Lung (tissue), 11 donors: ENCODE measurements at regions not wholly inside any gene's neighbourhood (a gene's known extent, or its start where the extent isn't known, plus 50 kb on each side); places are given as distances from the start of the nearest gene placed in this dataset.
A peak's percentile ranks its signal among the peaks of the same experiment; 100 is the strongest.

Source experiments
- ATAC-seq: fragments of 200-7000 bp; cut with Tn5 transposase; one replicate; pipeline ENCODE4 v1.9.1; 2020; ENCODE audit warnings: moderate number of reproducible peaks; ENCODE audit not compliant: insufficient read depth, low FRiP score
- DNase-seq, 3 donors: peaks; one replicate each; pipeline ENCODE4 v3.0.0-alpha.2; 2013 to 2017
- H3K27ac ChIP-seq, 2 donors: one replicate each; pipeline ENCODE4 v1.5.1; 2013; ENCODE audit warnings: mild to moderate bottlenecking in 2 of 2, moderate library complexity in 2 of 2, control low read depth in 1 of 2, inconsistent platforms in 1 of 2, low read depth in 1 of 2, low read length in 1 of 2
- H3K27me3 ChIP-seq, 3 donors: one replicate each; pipeline ENCODE4 v1.5.1; 2013; ENCODE audit warnings: low read length in 2 of 3; ENCODE audit not compliant: control insufficient read depth in 3 of 3, insufficient read depth in 3 of 3
- H3K36me3 ChIP-seq, 4 donors: one replicate each; pipeline ENCODE4 v1.5.1; 2013; ENCODE audit warnings: low read length in 4 of 4, mild to moderate bottlenecking in 1 of 4, moderate library complexity in 1 of 4; ENCODE audit not compliant: control insufficient read depth in 4 of 4, insufficient read depth in 4 of 4
- H3K4me1 ChIP-seq, 5 donors: one replicate each; pipeline ENCODE4 v1.5.1; 2013; ENCODE audit warnings: low read length in 5 of 5, mild to moderate bottlenecking in 2 of 5, moderate library complexity in 1 of 5; ENCODE audit not compliant: control insufficient read depth in 5 of 5, insufficient read depth in 5 of 5
- H3K4me3 ChIP-seq: one replicate; pipeline ENCODE4 v1.5.1; 2013; ENCODE audit warnings: mild to moderate bottlenecking, control low read depth, moderate library complexity
- H3K9ac ChIP-seq, 2 donors: one replicate each; pipeline ENCODE4 v1.5.1; 2013; ENCODE audit warnings: low read length in 2 of 2, control low read depth in 1 of 2; ENCODE audit not compliant: insufficient read depth in 1 of 2
- H3K9me3 ChIP-seq, 4 donors: one replicate each; pipeline ENCODE4 v1.5.1; 2013; ENCODE audit warnings: low read length in 3 of 4, mild to moderate bottlenecking in 1 of 4, moderate library complexity in 1 of 4; ENCODE audit not compliant: control insufficient read depth in 4 of 4, insufficient read depth in 3 of 4
- WGBS, 2 donors: extraction: QIAGEN DNeasy Blood & Tissue Kit; methylation state at CpG; one replicate each; pipeline ENCODE4 v1.1.7; 2013; 5-methylcytosine and 5-hydroxymethylcytosine counted together
- TF ChIP-seq, protein P1 (sequence below): IDR thresholded peaks from 2 replicates; pipeline ENCODE4 v1.5.1; 2012; ENCODE audit warnings: mild to moderate bottlenecking; ENCODE audit errors: control extremely low read depth, extremely low read depth
- donor health status: control.
- donor health status: control.
- donor health status: Bipolar disorder and iron deficiency.
- donor health status: healthy.
- donor health status: DM: yes; HTN: yes; CAD: no.

DNA sequence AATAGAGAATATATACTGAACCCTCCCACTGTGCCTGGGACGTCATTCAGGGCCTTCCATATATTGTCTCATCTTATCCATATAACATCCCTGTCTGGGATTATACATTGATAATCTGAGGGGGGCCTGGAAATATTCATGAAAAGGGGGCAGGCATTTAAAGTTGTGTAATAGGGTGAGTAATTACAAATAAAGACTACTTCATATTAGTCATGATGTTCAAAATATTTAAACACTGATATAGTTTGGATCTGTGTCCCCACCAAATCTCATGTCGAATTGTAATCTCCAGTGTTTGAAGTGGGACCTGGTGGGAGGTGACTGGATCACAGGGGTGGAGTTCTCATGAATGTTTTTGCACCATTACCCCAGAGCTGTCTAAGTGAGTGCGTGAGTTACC, 97.8 kb downstream of the AQP9 start:
- Histone ChIP-seq H3K4me1 (peaks cover 0 to 4% (median 0%) of the 10 kb centered on the region in 5 donors), H3K27ac (no peak overlapping the region), H3K4me3 (no peak overlapping the region), H3K36me3 (no peaks in the 10 kb centered on the region), H3K9ac (no peak overlapping the region), H3K9me3 (no peaks in the 10 kb centered on the region), H3K27me3 (no peaks in the 10 kb centered on the region)
- TF ChIP-seq, protein P1, sequence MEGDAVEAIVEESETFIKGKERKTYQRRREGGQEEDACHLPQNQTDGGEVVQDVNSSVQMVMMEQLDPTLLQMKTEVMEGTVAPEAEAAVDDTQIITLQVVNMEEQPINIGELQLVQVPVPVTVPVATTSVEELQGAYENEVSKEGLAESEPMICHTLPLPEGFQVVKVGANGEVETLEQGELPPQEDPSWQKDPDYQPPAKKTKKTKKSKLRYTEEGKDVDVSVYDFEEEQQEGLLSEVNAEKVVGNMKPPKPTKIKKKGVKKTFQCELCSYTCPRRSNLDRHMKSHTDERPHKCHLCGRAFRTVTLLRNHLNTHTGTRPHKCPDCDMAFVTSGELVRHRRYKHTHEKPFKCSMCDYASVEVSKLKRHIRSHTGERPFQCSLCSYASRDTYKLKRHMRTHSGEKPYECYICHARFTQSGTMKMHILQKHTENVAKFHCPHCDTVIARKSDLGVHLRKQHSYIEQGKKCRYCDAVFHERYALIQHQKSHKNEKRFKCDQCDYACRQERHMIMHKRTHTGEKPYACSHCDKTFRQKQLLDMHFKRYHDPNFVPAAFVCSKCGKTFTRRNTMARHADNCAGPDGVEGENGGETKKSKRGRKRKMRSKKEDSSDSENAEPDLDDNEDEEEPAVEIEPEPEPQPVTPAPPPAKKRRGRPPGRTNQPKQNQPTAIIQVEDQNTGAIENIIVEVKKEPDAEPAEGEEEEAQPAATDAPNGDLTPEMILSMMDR, result no peak
- 87 to 99% methylated on average over 3 of the region's 3 CpGs for WGBS, 2 donors
- DNase-seq, result no peak
- no peak for ATAC-seq

DNA sequence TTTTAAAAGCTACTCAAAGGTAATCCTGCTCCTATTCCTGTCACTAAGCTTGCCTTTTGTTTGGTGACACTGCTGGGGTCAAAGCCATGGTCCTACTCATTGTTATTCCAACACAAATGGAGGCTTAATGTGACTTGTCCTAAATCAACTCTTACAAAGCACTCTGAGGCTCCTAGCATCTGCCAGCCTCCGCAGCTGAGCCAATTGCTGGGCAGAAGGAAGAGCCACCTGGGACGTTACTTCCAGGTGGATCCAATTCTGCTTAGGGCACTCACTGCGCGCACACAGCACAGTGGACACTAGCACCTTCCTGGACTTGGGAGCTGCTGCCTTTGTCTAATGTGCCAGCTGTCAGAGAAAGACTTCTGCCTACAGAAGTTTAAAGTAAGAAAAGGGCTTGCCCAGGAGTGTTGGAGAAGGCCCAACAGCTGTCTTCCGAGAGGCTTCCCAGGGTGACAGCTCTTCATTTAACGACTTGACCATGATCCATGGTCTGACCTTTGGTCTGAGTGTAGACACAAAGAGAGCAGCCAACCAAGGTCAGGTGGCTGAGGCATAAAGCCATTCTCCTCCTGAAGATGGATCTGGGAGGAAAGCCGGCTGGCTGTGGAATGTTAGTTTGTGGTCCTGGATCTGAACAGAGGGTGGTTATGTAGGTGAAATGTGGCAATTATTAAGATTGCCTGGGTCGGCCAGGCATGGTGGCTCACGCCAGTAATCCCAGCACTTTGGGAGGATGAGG, 102.2 kb downstream of the AQP9 start:
- no peak for ATAC-seq
- TF ChIP-seq, protein P1, result no peak
- no peak overlapping the region for H3K4me3 ChIP-seq
- peaks cover 0 to 3% (median 0%) of the 10 kb centered on the region in 3 donors for H3K27me3 ChIP-seq
- H3K36me3 ChIP-seq, result no peaks in the 10 kb centered on the region
- peaks cover 0 to 2% (median 0%) of the 10 kb centered on the region in 5 donors for H3K4me1 ChIP-seq
- H3K9ac ChIP-seq, result no peak overlapping the region
- DNase-seq, result no peak
- WGBS, 2 donors, result 89 to 96% methylated on average over 9 of the region's 9 CpGs
- H3K27ac ChIP-seq, result no peak overlapping the region
- peaks cover 0 to 2% (median 0%) of the 10 kb centered on the region in 4 donors for H3K9me3 ChIP-seq

DNA sequence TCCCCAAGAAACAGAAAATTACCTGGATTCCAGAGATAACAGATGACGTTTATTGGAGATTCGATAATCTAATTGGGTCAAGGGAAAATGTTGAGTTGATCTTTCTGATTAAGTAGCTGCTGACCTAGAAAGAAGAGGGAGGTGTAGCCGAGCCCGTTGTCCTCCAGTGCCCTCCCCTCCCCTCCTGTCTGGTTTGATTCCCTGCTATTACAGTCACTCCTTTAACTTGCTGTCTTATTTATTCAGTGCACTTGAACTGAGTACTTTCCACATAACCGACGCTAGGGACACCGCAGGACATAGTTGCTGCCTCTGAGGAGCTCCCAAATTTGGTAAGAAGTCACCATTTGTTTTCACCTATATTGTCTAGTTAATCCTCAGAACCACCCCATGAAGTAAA, 103.7 kb downstream of the AQP9 start:
- peaks cover 0 to 2% (median 0%) of the 10 kb centered on the region in 4 donors for H3K9me3 ChIP-seq
- ATAC-seq, result peak; percentile 77
- WGBS, 2 donors, result 60 to 81% methylated on average over 7 of the region's 7 CpGs
- H3K27me3 ChIP-seq, result peaks cover 0 to 3% (median 0%) of the 10 kb centered on the region in 3 donors
- TF ChIP-seq, protein P1, result no peak
- H3K9ac ChIP-seq, result no peak overlapping the region
- no peaks in the 10 kb centered on the region for H3K36me3 ChIP-seq
- no peak overlapping the region for H3K27ac ChIP-seq
- H3K4me3 ChIP-seq, result no peak overlapping the region
- H3K4me1 ChIP-seq, result no peaks in the 10 kb centered on the region
- DNase-seq, result no peak
